Vagina (tissue), 2 donors: ENCODE measurements at regions not wholly inside any gene's neighbourhood (a gene's known extent, or its start where the extent isn't known, plus 50 kb on each side); places are given as distances from the start of the nearest gene placed in this dataset.

ENCODE experiments used
- CTCF ChIP-seq, 3 experiments: fragments of 450-650 bp in 2 of 3; fragments of 200-600 bp in 1 of 3; sonication (generic) in 1 of 3; IDR thresholded peaks; one replicate each; pipeline ENCODE4 v1.5.1; 2017 to 2019; ENCODE audit warnings: antibody characterized with exemption in 3 of 3, mild to moderate bottlenecking in 2 of 3, moderate library complexity in 2 of 3
- POLR2AphosphoS5 ChIP-seq, 2 donors: sonication (generic); formaldehyde crosslinking; IDR thresholded peaks; one replicate each; pipeline ENCODE4 v1.9.0; 2017; ENCODE audit warnings: antibody characterized with exemption in 2 of 2, mild to moderate bottlenecking in 2 of 2, low read depth in 1 of 2; ENCODE audit not compliant: insufficient read depth in 1 of 2

GRCh38 chr12:89166121-89166520 is 186.2 kb downstream of the DUSP6 start:
- TF ChIP-seq CTCF (IDR thresholded peaks at IDR 0.05) (no peak), POLR2AphosphoS5 (IDR thresholded peaks at IDR 0.05; ENCODE audit: insufficient read depth in 1 of 2, low read depth in 1 of 2) (no peak)
